Amniotic epithelial cell (primary cell): ENCODE measurements at regions not wholly inside any gene's neighbourhood (a gene's known extent, or its start where the extent isn't known, plus 50 kb on each side); places are given as distances from the start of the nearest gene placed in this dataset.

Experiments used
- DNase-seq: peaks from one replicate; pipeline ENCODE4 v3.0.0-alpha.2; 2010; ENCODE audit warnings: low read depth

DNA sequence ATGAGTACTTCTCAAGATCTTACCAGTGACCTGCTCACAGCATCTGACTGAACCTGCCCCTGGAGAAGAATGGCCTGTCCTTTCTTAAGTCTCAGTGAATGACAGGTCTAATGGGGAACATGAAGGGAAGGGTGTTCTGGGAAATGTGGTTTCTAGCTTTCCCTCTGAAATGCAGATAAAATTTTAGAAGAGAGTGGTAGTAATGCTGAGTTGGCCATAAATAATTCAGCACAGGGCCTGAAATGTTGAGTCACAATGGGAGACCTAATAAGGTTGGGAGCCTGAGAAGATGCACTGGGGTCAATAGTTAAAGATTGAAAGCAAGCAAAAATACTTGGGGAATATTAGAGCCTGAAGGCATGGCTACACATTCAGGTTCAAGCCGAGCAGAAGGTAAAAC is 214.9 kb upstream of the ARHGAP24 start:
- no peak for DNase-seq

DNA sequence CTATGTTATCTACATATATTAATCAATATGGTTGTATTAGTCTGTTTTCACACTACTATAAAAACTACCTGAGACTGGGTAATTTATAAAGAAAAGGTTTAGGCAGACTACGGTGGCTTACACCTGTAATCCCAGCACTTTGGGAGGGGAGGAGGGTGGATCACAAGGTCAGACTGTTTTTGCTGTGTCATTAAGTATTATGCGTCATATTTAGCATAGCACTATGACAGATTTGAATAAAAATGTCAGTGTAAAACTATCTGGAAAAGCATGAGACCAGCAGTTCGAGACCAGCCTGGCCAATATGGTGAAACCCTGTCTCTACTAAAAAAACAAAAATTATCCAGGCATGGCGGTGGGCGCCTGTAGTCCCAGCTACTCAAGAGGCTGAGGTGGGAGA is 209.7 kb upstream of the ARHGAP24 start:
- DNase-seq, result no peak

DNA sequence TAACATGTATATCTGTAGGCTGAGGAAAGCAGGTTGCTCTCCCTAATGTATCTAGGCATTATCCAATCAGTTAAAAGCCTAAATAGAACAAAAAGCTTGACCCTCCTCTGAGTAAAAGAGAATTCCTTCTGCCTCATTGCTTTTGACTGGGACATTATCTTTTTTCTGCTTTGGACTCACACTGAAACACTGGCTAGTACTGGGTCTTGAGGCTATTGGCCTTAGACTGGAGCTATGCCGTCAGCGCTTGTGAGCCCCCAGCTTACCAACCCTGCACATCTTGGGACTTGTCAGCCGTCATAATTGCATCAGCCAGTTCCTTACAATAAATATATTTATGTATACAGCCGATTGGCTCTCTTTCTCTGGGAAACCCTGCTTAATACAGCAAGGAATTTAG is 206.8 kb upstream of the ARHGAP24 start:
- no peak for DNase-seq

DNA sequence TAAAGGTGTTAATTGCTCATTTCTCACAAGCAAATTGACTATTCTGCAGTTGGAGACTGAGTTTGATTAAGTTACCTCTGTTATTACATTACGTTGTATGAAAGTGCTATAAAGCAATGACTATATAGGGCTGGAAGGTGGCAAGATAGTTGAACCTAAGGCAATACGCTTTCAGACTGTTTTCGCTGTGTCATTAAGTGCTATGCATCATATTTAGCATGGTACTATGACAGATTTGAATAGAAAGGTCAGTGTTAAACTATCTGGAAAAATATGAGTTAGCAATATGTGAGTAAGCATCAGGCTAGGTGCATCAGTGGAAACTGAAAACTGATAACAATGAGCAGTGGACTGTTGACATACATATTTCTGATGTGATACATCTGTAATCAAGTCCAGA is 206.0 kb upstream of the ARHGAP24 start:
- no peak for DNase-seq

DNA sequence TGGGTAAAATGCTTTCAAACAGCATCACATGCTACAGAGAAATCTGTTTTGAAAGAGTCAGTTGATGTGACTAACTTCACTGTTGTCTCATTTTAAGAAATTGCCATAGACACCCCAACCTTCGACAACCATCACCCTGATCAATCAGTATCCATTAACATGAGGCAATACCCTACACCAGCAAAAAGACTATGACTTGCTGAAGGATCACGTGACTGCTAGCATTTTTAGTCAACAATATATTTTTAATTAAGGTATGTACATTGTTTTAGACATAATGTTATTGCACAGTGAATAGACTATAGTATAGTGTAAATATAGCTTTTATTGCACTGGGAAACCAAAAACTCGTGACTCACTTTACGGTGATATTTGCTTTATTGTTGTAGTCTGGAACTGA is 200.0 kb upstream of the ARHGAP24 start:
- no peak for DNase-seq

DNA sequence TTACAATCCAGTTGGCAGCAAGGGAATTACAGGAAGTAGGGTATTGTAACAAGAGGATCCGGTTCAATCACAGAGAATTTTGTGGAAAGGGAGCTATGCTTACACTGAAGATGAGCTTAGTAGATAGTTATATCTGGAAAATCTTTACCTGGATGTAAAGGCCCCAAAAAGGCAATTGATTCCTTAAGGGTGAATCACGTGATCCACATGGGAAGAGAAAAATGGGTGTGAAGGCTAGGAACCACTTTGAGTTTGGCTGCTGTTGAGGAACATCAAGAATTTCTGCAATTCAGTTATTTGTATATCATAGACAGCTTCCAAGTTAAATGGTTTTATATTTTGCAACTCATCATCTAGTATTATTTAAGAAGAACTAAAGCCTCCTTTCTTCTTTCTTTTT is 194.0 kb upstream of the ARHGAP24 start:
- DNase-seq, result no peak

DNA sequence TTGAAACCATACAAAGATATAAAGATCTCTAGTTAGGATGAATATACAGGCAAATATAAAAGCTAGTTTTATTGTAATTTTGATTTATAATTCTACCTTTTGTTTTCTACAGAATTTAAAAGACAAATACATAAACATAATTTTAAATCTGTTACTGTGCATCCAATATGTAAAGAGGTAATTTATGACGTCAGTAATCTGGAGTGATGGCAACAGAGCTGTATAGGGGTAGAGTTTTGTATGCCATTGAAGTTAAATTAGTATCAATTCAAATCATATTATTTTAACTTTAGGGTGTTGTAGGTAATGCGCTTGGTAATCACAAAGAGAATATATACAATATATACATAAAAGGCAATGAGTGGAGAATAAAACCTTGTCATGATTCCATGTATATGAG is 183.7 kb upstream of the ARHGAP24 start:
- DNase-seq, result no peak

DNA sequence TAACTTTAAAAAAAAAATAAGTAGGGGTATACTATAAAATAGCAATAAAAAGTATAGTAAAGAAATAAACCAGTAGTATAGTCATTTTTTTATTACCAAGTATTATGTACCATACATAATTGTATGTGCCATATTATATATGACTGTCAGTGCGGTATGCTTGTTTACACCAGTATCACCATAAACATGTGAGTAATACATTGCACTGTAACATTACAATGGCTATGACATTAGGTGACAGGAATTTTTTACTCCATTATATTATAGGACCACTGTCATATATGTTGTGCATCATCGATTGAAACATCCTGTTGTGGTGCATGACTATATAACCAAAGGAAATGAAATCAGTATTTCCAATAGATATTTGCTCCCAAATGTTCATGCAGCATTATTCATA is 176.9 kb upstream of the ARHGAP24 start:
- DNase-seq, result no peak

DNA sequence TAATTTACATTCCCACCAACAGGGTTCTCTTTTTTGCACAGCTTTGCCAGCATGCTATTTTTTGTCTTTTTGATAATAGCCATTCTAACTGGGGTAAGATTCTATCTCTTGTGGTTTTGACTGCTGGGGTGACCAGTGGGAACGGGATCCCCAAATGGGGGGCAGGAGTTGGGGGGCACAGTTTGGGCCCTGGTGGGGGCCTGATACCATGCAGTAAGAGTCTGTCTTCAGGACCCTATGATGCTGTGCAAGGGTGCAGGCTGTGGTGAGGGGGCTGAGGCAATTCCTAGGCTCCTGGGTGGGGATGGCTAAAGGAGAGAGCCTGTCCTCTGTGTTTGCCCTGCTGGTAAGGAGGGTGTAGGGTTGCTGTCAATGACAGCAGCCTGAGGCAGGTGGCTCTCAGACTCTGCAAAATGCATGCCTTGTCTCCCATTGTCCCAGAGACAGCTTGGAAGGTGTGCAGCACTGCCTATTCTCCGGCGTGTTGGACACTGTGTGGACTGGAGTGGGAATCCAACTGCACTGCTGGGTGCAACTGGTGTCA is 172.7 kb upstream of the ARHGAP24 start:
- DNase-seq, result no peak

DNA sequence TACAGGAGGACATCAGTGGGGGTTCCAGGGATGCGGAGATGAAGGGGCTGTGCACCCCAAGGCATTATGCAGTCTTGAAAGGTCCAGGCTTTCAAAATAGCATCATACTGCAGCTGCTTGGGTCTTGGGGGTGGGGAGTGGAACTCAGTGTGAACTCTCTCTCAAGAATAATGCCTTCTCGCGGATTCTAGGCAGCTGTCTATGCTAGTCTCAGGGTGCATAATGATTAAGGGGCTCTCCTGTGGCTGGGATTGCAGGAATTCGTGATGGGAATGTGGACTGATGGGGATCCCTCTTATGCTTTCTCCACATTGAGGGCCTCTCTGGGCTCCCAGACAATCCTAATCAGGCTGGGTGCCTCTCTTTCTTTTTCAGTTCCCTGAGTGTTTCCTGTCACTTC is 172.2 kb upstream of the ARHGAP24 start:
- no peak for DNase-seq

DNA sequence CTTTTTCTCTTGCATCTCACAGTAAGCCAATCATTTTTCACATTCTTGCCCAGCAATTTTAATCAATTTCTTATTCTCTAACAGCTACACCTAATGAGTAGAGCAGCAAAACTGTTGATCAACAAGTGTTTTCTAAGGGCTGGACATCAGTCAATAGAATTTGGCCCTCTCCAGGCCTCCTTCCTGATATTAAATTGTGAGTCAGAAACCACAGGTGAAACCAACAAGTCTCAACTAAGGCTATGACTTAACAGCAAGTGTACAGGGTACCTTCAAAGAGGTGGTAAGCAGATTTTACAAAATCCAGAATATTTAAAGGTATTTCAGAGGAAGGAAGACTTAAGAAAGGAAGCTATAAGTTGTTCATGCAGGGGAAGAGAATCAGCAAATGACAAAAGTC is 156.5 kb upstream of the ARHGAP24 start:
- no peak for DNase-seq

DNA sequence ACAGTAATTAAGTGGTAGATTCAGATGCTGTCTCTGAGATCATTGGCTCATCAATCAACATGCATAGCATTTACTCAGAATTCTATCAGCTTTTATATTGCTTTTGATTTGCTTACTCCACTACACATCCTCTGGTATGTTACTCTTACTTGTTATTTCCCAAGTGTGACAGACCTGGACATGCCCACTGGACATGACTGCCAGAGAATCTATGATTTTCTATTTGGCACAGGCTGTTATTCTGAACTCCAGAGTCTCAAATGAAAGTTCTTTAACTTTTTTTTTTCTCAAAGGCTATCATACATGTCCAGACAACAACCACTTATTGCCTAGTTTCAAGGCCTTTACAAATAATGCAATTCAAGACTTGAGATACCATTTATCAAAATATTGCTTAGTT is 116.1 kb upstream of the ARHGAP24 start:
- DNase-seq, result no peak

DNA sequence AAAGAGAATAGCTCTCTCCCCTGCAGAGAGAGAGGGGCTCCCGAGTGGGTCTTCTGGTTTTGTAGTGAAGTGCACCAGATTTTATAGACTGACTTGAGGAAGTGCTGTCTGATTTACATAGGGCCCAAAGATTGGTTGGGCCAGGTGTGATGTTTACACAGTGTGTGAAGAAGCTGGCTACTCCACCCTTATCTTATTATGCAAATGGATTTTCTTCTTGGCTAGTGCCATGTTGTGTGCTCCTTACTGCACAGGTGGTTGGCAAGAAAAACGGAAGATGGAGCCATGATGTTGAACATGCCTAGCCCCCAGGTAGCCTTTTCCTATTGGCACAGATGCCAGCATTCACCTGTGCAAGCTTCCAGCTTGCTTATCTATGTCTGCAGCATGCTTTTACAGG is 112.4 kb upstream of the ARHGAP24 start:
- DNase-seq, result no peak

DNA sequence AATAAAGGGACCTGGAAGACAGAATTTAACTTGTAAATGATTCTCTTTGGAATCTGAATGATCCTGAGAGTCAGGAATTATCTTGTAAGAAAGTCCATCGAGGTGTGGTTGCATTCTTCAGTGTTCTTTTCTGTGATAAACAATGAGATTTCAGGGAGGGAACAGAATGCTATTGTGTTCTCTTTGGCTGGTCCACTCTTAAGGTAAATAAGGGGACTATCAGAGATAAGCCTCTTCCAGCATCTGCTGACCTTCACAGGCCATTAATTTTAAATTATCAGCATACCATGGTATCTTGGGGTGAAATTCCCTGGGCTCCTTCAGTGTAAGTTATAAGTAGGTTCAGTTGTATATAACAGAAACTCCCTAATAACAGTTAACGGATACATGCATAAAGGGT is 107.1 kb upstream of the ARHGAP24 start:
- no peak for DNase-seq

DNA sequence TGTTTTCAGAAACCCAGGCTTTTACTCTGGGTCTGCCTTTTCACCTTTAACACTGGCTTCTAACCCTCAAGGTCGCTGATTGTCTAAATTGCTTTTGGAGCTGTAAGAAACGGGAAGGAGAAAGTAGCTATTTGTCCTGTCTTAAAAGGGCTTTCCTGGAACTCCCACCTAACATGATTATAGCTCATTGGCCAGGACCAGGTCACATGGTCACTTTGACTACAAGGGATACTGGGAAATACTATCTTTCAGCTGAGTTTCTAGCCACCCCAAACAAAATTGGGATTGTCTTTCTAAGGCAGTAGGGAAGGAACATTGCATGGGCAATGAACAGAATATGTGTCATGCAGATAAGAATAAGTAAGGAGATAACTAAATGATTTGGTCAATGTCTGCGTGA is 106.7 kb upstream of the ARHGAP24 start:
- no peak for DNase-seq

DNA sequence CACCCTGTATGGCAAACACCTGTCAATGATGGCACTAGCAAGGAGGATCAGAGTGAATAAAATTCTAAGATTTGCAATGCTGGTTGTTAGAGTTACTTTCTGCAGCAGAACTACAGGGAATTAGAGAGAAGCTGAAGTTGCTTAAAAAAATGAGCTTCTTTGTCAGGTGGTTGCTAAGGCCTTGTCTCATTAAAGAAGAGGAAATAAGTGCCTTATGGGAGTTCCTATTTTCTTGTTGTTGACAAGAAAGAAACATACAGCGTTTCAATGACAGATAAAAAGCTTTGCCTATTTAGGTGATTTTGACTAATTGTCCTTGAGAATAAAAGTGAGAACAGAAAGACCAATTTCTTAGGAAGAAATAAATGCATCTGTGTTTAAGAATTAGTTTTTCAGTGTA is 106.0 kb upstream of the ARHGAP24 start:
- DNase-seq, result no peak

DNA sequence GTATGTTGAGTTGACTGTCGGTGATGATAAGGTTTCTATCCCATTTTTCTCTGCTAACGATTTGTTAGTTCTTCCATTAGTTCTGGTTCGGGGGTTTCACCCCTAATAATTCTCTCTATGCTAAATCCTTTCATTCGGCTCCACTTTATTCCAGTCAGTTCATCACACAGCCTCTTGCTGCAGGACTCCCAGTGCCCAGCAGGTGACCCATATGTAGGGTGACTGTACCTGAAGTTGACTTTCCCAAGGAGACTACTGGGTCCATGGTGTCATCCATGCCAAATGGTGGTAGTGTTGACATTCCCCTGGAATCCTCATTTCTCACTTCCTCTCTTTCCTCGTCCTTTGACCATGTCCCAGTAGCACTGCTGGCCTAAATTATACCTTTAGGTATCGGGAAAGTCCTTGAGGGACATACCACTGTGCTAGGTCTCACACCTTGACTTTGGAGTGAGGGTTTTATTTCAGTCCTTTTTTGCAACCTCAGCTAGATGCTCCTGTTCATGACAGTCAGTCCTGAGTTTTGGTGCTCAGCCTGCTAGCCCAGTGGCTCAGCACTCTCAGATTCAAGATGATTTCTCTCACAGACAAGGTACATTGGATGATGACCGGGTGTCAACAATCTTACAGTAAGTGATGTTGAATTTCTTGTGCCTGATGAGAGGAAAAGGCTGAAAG is 105.1 kb upstream of the ARHGAP24 start:
- no peak for DNase-seq

DNA sequence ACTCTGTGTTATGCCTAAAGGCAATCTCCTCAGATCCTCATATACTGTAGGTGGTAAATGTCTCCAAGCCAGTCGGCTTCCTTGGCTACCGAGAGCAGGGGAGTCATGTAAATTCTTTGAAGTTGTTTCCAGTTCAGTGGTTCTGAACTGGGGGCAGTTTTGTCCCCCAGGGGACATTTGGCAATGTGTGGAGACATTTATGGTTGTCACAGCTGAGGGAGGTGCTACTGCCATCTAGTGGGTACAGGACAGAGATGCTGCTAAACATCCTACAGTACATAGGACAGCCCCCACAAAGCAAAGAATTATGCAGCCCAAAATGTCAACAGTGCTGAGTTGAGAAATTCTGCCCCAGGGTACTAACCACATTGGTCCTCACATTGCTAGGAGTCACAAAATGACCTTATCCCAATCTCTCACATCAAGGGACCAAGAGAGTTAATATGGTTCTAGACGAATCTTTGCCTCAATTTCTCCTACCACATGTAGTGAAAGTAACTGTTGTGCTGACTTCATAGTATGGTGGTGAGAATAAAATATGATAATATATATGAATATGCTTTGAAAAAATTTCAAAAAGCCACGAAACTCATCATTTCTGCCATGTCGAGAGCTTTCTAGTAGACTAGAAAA is 104.4 kb upstream of the ARHGAP24 start:
- DNase-seq, result peak; percentile 31

DNA sequence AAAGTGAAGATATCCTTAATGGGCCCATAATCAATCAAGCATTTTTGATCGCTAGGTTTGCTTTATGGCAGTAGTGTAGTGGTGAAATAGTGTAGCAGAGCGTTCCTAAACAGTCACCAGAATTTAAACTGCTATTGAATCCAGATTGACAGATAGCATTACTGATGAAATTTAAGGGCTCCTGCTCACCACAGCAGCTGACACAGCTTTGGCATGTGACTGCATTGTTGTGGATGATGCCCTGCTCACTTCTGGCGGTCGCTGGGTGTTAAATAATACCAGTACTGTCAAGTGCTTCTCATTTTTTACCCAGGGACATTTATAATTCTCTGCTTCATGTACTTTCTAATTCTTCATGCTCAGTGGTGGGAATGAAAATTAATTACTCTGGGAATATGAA is 102.0 kb upstream of the ARHGAP24 start:
- no peak for DNase-seq

DNA sequence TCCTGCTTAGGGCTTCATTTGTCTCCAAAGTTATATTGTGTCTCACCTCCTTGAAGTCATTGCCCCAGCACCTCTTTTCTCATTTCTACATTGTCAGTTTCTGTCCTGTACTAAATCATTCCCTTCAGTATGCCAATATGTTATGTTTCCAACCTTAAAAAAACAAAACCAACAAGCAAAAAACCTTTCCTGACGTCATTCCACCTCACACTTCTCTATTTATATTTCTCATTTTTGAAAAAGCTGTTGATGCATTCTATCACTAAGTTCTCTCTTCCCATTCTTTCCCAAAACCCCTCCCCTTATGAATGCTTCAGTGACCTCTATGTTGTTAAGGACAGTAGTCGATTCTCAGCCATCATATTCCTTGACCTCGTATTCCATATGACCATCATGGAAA is 98.7 kb upstream of the ARHGAP24 start:
- DNase-seq, result no peak

DNA sequence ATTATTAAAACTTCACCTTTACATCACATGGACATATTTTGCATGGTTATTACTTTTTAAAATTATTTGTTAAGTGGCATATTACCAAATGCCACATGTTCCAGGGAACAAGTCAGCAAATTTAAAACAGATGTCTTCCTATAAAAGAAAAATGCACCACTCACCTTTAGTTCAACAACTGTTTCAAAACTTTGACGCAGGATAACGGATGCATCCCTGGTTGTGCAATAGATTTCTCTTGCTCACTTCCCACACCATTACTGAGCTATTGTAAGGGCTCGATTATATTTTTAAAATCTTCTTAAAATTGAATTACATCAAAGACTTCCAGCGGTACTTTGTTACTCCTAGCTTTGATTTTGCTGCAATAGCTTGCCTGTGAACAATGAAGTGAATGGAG is 93.0 kb upstream of the ARHGAP24 start:
- peak; percentile 35 for DNase-seq

DNA sequence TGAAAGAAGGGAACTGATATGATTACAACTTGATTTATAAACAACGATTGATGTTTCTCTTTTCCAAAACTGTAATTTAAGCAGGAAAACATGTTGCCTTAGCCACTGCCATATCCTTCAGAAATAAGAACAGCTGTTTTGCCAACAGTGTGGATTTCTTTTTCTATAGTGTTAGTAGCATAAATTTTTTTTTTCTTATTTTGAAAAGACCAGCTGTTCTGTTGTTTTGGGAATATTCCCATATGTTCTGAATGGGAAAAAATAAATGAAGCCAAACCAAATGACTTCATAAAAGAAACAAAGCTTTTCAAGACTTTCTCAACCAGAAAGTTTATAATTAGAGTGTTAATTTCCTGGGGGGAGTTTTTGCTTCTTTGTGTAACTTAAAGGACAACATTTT is 83.9 kb upstream of the ARHGAP24 start:
- no peak for DNase-seq

DNA sequence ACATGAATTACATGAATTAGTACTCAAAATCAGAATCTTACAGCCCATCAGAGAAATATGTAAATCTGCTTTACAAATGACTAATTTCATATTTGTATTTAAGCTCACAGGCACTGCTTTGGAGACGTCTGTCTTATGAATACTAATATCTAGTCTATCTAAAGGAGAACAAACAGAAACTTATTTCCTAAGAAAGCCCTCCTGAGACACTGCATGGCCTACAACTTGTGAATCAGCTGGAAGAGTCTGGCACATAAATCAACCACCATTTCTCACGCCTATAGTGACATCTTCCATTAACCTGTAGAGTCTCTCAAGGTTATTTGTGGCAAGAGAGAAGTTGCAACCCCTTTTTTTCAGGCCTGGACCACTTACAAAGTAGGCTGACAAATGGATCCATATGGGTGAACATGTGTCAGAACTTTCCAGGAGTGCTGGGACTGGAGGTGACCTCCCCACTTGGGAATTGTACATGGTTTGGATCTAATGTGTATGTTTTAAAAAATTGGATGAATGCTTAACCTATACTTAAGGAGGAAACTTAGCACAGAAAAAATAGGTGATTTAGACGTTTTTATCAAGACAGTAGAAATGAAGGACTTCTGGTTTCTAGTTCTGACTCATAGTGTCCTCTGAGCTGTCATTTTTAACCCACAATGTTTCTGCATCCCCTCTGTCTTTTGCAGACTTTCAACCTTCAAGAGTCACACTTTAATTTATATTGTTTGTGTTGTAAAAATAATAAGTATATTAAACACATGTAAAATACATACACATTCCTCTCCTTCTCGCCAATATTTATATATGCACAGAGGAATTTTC is 83.2 kb upstream of the ARHGAP24 start:
- peak; percentile 45 for DNase-seq
